GM18511 (cell line): ENCODE measurements at regions not wholly inside any gene's neighbourhood (a gene's known extent, or its start where the extent isn't known, plus 50 kb on each side); places are given as distances from the start of the nearest gene placed in this dataset.
A peak's percentile ranks its signal among the peaks of the same experiment; 100 is the strongest.
"Not testable (repeated sequence)": the region's sequence is repeated elsewhere in the genome, so short reads cannot be mapped to it uniquely, and the experiment has no call there.

Experiments used
- ATAC-seq: cut with Tn5 transposase; IDR thresholded peaks from one replicate; pipeline ENCODE4 v1.9.1; 2021; ENCODE audit warnings: mild to moderate bottlenecking, moderate library complexity; ENCODE audit not compliant: unreplicated experiment

DNA sequence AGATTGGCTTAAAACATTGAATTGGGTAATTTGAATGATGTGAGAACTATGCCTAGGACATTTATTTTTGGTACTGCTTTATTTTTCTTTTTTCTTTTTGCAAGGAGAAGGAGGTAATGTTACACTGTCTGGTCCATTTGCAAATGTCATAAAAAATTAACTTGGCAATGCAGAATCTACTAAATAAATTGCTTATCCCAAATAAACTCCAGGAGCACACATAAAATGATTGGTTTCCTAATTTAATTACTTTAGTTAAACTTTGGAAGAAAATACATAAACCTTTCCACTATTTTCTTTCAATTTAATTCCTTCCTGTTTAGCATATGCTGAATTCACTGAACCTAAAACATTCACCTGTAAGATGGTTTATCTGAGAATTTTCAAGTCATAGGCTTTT, 238.4 kb upstream of the ETAA1 start:
- no peak for ATAC-seq

DNA sequence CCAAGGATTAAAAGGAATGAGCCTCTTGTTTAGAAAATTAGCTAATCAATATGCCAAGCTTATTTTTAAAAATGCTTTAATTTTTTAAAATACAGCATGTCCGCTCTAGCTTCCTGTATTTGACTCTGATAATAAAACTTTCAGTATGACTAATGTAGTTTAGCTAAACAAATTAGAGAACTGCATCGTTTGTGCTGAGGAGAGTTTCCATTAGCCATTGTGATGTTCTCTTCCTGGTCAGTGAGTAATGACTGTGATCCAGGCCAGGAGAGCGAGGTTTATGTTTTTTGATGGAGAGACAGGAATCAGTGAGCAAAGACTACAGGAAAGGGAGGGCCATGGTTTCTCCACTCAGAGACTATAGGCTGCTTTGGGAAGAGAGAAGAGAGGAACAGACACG, 237.2 kb upstream of the ETAA1 start:
- ATAC-seq: peak; percentile 65

DNA sequence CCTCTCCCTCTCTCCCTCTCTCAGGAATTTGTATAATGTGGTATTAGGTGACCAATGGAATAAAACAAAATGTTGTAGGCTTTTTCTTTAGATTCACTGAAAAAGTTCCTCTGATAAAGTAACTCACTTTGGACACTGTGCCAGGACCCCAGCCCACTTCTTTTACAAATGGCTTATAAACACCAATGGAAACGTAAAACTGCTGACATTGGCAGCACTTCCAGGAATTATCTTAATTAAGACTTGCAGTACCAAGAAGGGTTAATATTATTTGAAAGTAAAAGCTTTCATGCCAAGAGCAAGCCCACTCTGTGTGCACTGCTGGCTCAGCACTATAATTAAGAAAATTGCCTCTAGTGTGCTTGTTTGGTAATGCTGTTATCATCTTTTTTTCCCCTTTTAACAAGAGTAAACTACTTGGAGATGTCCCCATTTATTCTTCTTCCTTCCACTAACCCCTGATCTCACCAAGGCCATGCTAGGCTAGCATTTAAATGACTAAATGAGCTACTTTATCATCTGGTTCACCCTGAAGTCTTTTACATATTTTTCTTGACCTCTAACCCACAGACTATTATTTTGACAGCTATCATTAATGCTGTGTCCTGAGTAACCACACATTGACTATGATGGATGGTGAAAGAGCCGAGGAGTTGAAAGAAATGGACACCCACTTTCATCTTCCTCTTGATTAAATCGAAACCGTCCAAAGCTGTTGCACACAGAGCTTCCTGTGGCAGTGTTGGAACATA, 232.2 kb upstream of the ETAA1 start:
- no peak for ATAC-seq

DNA sequence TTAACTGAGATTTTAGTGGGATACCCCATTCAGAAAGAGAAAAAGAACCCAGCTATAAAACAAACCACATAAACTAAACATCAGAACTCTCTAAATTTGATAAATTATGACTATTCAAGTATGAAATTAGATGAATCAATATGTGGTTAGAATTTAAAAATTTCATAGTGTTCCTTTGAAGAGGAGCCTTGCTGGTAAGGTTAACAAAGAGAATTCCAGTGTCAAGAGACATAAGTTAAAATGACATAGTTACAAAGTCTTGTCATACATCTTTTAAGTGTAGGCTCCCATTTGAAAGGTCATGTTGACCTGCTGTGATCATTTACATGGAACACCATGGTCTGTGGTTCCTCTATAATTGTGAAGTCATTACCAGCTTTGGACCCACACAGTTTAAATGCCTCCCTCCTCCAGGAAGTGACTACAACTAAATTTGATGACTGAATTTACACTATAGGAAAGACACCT, 231.6 kb upstream of the ETAA1 start:
- no peak for ATAC-seq

DNA sequence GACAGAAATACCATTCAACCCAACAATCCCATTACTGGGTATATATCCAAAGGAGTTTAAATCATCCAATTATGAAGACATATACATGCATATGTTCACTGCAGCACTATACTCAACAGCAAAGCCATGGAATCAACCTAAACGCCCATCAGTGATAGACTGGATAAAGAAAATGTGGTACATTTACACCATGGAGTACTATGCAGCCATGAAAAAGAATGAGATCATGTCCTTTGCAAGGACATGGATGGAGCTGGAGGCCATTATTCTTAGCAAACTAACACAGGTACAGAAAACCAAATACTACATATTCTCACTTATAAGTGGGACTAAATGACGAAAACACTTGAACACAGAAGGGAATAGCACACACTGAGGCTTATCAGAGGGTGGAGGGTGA, 230.6 kb upstream of the ETAA1 start:
- not testable (repeated sequence) for ATAC-seq

DNA sequence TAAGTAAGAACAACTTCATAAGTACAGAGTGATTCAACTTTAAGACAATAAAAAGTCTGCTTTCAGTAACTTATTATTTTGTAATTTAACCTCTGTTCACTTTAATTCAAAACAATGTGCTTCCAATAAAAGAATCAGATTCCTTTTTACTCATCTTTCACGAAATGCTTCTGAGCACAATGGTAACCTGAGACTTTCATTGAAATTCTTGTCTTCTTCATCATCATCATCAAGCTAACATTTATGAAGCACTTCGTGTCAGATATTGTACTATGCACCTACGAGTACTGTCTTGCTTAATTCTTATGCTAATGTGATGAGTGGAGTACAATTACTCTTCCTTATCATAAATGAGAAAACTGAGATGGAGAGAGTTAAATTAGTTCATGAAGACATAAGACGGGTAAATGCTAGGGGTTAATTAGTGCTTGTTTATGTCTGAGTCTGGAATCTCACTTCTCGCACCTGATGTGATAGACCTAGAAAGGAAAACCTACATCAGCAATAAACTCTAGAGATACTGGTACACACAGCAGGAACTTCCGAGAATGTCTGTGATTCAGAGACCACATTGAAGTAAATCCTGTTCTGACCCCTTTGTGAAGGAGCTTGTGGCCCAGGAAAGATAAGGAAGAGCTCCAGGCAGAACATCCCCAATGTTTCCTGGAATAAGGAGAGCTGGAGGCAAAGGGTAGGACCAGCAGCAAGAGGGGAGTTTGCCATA, 227.6 kb upstream of the ETAA1 start:
- ATAC-seq: no peak

DNA sequence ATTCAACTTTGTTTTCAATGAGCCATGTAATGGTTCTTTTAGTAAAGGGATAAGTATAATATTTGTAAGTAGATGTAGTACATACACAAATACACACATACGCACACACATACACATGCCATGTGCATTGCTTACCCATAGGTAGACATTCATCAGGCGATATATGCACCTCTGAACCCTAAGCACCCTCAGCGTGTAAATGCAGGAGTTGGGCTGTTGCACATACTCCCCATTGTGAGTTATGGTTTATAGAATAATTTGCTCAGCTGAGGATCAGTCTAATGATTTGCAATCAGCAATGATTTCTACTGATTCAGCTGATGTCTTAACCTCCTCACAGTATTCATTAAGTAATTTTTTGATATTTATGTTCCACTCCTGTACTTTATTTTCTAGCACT, 217.6 kb upstream of the ETAA1 start:
- ATAC-seq: no peak

DNA sequence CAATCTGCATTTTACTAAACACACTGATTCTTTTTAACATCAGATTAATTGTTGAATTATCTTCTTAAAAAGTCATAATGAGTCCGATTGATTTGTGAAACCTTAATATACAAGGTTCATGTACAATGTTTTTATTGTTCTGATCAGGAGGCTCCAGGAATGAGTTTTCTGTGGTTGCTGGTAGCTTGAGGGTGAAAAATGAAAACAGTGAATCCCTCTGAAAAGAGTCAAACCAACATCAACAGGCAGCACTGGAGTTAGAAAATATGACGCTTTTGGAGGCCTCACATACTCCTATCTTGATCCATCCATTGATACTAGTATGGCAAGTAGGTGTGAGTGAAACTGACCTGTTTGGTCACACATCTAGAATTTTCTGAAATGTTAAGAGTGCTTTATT, 216.3 kb upstream of the ETAA1 start:
- no peak for ATAC-seq

DNA sequence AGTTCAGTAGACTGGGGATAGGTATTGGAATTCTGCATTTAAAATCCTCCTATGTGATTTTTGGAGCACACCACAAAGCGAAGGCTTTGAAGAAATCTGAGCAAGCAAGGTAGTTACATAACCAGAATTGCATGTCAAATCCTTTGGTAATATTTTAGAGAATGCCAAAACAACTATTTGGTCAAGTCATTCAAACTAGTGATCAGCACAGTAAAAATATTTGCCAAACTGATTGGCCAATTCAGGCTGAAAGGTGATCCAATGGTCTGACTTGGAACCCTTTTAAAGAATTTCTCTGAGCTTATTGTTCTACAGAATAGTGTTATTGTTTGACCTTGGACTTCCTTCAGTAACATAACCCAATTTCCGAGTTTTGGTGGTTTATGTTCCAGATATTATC, 214.2 kb upstream of the ETAA1 start:
- ATAC-seq: no peak

DNA sequence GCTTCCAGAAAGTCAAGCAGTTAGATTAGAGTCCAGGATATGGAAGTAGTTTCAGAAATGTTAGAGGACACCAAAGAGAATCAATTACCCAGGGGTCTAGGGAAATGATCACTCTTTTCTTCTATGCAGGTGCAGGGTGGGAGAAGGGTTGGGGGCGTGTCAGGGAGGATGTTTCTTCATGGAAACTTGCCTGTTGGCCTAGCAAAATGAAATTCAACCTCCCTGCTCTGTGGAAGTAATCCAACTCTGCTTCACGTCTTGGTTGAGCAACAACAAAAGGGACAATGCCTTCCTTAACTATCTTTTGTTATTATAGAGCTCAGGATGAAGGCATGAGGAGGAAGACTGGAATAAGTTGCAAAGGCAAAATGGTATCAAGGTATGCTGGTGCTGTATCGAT, 210.8 kb upstream of the ETAA1 start:
- no peak for ATAC-seq

DNA sequence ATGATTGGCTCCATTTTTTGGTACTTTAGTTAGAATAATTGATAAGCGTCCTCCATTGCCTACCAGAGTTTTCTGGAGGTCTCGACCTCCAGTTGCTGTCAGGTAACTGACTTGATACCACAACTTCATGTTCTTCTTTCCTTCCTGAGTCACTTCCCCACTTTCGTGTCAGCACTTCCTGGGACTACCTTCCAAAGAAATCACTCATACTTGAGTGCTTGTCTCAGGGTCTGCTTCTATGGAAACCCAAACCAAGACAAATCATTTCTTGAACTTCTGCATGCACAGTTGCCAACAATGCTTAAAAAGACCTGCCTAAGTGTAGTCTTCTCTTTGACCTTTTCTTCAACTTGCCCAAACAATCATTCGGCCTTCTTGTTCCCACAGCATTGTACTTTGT, 210.3 kb upstream of the ETAA1 start:
- no peak for ATAC-seq

DNA sequence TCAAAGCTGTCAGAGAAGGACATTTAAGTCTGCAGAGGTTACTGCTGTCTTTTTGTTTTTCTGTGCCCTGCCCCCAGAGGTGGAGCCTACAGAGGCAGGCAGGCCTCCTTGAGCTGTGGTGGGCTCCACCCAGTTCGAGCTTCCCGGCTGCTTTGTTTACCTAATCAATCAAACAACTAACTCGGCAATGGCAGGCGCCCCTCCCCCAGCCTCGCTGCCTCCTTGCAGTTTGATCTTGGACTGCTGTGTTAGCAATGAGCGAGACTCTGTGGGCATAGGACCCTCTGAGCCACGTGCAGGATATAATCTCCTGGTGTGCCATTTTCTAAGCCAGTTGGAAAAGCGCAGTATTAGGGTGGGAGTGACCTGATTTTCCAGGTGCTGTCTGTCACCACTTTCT, 201.8 kb upstream of the ETAA1 start:
- ATAC-seq: not testable (repeated sequence)

DNA sequence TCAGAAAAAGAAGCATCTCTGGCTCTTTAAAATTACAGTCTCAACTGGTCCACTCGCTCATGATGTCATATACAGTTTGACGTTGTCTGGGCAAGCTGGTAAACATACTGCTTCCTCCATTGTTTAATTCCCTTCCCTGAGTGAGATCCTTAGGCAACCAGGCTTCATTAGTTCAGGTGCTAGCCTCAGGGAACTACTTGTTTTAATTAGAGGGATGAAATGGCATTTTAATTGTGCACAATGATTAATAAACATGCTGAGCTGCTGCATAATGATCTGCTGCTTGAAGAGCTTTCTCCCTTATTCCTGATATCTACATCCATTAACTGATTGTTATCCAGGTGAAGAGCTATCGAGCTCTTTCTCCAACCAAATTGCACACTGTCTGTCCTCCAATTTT, 195.6 kb upstream of the ETAA1 start:
- no peak for ATAC-seq

DNA sequence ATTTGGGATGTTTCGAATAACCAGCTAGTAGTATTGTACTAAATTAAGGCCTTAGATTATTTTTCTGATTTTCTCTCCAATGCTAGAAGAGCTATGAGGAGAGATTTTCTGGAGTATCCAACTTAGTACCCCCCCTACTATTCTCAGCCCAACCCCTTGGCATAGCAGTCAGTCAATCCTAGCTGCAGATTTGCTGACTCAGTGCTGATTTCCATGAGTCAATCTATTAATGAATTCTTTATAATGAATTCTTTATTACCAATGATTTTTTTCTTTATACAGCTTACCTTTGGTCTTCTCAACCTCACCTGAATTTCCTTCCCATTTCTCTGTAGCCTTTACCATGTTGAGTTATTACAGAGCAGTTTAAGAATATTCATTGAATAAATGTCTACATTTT, 192.8 kb upstream of the ETAA1 start:
- no peak for ATAC-seq

DNA sequence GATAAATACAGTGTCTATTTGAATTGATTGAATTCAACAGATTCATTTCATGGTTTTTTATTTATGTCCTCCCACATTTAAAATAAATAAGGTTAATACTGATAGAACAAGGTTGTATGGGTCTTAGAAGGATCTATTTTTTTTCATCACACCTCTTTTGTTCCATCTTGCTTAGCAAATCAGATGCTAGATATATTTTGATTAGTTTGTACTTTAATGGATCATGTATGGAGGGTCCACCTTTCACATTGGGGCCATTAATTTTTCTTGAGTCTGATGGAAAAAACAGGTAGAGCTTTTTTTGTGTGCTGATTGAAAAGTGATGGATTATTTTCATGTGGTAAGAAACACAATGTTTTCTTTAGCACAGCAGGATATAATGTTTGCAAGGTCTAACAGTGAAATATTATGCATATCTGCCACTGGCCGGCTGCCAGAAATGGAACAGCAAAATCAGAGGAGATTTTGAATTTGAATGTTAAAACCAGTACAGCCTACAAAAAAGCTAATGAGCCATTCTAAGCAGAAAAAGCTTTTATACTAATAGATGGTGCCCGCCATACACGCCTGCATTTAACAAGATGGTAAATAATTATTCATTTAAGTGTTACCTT, 188.1 kb upstream of the ETAA1 start:
- ATAC-seq: no peak

DNA sequence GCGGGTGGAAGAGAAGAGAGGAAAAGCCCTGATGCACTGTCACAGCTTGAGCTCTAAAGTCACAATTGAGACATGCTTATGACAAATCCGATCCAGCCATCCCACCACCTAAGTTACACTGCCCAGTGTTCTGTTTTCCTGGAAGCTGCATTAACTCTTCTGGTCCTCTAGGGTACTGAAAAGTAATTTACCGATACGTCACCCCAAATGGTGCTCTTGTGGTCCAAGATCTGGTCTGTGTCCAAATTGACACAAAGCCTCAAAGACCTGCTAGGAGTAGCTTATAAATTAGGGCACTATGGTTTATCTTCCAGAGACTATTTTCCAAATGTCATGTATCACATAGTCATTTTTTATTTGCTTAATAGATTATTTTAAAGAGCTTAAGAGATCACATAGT, 186.7 kb upstream of the ETAA1 start:
- no peak for ATAC-seq

DNA sequence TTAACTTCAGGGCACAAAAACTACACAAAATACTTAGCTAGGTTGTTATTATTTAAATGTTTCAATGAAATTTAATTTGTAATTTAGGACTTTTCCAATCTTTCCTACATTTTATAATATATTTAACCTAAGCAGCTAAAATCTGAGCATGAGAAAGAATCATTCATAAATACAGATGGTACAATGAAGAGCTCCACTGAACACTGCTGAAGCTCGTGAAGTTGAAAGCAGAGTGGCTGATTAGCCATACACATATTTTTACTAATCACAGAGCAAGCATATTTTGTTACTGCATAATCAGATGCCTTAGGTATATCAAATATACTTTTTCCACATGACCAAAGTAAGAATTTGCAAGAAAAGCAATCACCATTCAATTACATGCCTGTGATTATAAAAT, 184.9 kb upstream of the ETAA1 start:
- no peak for ATAC-seq

DNA sequence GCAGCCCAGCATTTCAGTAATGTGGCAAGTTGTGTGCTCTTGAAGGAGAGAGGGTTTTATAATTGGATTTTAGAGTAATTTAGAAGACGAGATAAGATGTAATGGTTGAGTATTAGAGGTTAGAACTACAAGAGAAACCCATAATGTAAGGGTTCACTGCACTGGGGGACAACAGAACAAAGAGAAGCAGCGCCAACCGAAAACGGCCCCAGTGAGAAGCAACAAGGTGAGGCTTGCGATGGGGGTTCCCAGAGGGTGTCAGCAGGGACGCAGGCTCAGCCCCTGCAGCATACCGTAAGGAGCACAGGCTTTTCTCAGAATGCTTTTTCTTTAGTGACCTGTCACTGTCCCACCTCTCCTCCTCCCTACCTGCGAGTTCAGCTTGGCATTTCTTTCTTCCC, 183.9 kb upstream of the ETAA1 start:
- ATAC-seq: no peak

DNA sequence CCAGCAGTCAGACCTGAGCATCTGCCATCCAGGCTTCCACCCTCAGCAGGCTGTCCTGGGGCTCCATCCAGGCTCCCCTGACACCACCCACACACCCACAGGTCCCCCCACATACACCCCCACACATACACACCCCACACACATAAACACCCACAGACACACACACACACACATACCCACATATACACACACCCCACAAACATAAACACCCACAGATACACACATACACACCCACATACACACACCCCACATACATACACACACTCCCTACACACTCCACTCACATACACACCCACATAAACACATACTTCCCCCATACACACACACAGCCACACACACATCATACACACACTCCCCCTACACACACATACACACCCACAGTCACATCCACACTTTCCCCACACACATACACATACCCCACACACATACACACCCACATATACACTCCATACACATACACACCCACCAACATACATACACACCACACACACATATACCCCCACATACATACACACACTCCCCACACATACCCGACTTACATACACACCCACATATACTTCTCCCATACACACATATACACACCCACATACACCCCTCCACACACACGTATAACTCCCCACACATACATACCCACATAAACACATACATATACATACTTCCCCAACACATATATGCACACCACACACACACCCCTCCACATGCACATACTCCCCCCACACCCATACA, 183.3 kb upstream of the ETAA1 start:
- ATAC-seq: no peak

DNA sequence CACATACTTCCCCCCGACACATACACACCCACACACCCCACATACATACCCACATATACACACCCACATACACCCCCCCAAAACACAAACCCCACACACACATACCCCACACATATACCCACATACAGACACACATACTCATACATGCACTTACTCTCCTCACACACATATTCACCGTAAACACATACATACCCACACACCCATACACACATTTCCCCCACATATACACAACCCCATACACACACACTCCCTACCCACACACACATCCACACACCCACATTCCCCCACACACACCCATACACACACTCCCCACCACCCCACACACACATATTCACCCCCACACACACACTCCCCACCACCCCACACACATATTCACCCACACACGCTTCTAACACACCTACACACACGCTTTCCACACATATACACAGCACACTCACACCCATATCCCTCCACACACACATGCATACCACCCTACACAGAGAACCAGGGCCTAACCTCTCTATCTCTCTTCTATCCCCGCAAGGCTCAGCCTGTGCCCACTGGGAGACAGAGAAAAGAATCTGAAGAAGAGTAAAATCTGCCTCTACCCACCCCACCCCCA, 182.4 kb upstream of the ETAA1 start:
- no peak for ATAC-seq
